ENCODE measurements at regions not wholly inside any gene's neighbourhood (a gene's known extent, or its start where the extent isn't known, plus 50 kb on each side); places are given as distances from the start of the nearest gene placed in this dataset.
A peak's percentile ranks its signal among the peaks of the same experiment; 100 is the strongest.

GRCh38 chr10:71040846-71041605 lies 152.7 kb upstream of the PCBD1 start:
- H3K9ac ChIP-seq (ENCODE audit: low read length in 5 of 5), result no peak overlapping the region
- no peak overlapping the region for H3K27ac ChIP-seq (ENCODE audit: low read depth, low read length)

GRCh38 chr10:71042216-71042615 lies 153.9 kb upstream of the PCBD1 start:
- no peak overlapping the region for H3K4me3 ChIP-seq (ENCODE audit: low read depth in 1 of 5, low read length in 5 of 5)
- peaks cover 0 to 5% (median 0%) of the 10 kb centered on the region in 5 donors for H3K4me1 ChIP-seq (ENCODE audit: control insufficient read depth in 5 of 5, insufficient read depth in 5 of 5, low read length in 5 of 5)
- no peaks in the 10 kb centered on the region for H3K9me3 ChIP-seq (ENCODE audit: control insufficient read depth in 5 of 5, low read length in 5 of 5)
- H3K27ac ChIP-seq (ENCODE audit: low read depth, low read length), result no peak overlapping the region
- H3K27me3 ChIP-seq (ENCODE audit: control insufficient read depth in 5 of 5, insufficient read depth in 4 of 5, low read length in 5 of 5), result peaks cover 4 to 33% (median 19%) of the 10 kb centered on the region in 5 donors
- H3K9ac ChIP-seq (ENCODE audit: low read length in 5 of 5), result no peak overlapping the region
- H3K36me3 ChIP-seq (ENCODE audit: control insufficient read depth in 5 of 5, insufficient read depth in 5 of 5, low read length in 5 of 5), result no peaks in the 10 kb centered on the region

More at GRCh38 chr10:71040846-71041605, 152.7 kb upstream of the PCBD1 start:
- H3K36me3 ChIP-seq (ENCODE audit: control insufficient read depth in 5 of 5, insufficient read depth in 5 of 5, low read length in 5 of 5), result no peaks in the 10 kb centered on the region
- peaks cover 4 to 29% (median 15%) of the 10 kb centered on the region in 5 donors for H3K27me3 ChIP-seq (ENCODE audit: control insufficient read depth in 5 of 5, insufficient read depth in 4 of 5, low read length in 5 of 5)
- no peaks in the 10 kb centered on the region for H3K9me3 ChIP-seq (ENCODE audit: control insufficient read depth in 5 of 5, low read length in 5 of 5)
- H3K4me3 ChIP-seq (ENCODE audit: low read depth in 1 of 5, low read length in 5 of 5), result no peak overlapping the region
- peaks cover 0 to 5% (median 0%) of the 10 kb centered on the region in 5 donors for H3K4me1 ChIP-seq (ENCODE audit: control insufficient read depth in 5 of 5, insufficient read depth in 5 of 5, low read length in 5 of 5)

GRCh38 chr10:71042699-71043098 lies 154.3 kb upstream of the PCBD1 start:
- Histone ChIP-seq H3K27ac (ENCODE audit: low read depth, low read length) (no peak overlapping the region), H3K4me3 (ENCODE audit: low read depth in 1 of 5, low read length in 5 of 5) (no peak overlapping the region), H3K27me3 (ENCODE audit: control insufficient read depth in 5 of 5, insufficient read depth in 4 of 5, low read length in 5 of 5) (peaks cover 4 to 33% (median 19%) of the 10 kb centered on the region in 5 donors), H3K9me3 (ENCODE audit: control insufficient read depth in 5 of 5, low read length in 5 of 5) (no peaks in the 10 kb centered on the region), H3K9ac (ENCODE audit: low read length in 5 of 5) (no peak overlapping the region), H3K4me1 (ENCODE audit: control insufficient read depth in 5 of 5, insufficient read depth in 5 of 5, low read length in 5 of 5) (peaks cover 0 to 5% (median 0%) of the 10 kb centered on the region in 5 donors), H3K36me3 (ENCODE audit: control insufficient read depth in 5 of 5, insufficient read depth in 5 of 5, low read length in 5 of 5) (no peaks in the 10 kb centered on the region)

GRCh38 chr10:71043858-71044257 lies 155.5 kb upstream of the PCBD1 start:
- Histone ChIP-seq H3K36me3 (ENCODE audit: control insufficient read depth in 5 of 5, insufficient read depth in 5 of 5, low read length in 5 of 5) (no peaks in the 10 kb centered on the region), H3K27ac (ENCODE audit: low read depth, low read length) (no peak overlapping the region), H3K9ac (ENCODE audit: low read length in 5 of 5) (no peak overlapping the region), H3K9me3 (ENCODE audit: control insufficient read depth in 5 of 5, low read length in 5 of 5) (no peaks in the 10 kb centered on the region), H3K4me1 (ENCODE audit: control insufficient read depth in 5 of 5, insufficient read depth in 5 of 5, low read length in 5 of 5) (peaks cover 0 to 5% (median 0%) of the 10 kb centered on the region in 5 donors), H3K4me3 (ENCODE audit: low read depth in 1 of 5, low read length in 5 of 5) (no peak overlapping the region), H3K27me3 (ENCODE audit: control insufficient read depth in 5 of 5, insufficient read depth in 4 of 5, low read length in 5 of 5) (peaks cover 4 to 35% (median 20%) of the 10 kb centered on the region in 5 donors)

GRCh38 chr10:71044720-71045119 lies 156.4 kb upstream of the PCBD1 start:
- no peaks in the 10 kb centered on the region for H3K36me3 ChIP-seq (ENCODE audit: control insufficient read depth in 5 of 5, insufficient read depth in 5 of 5, low read length in 5 of 5)
- no peak overlapping the region for H3K27ac ChIP-seq (ENCODE audit: low read depth, low read length)
- peaks cover 0 to 10% (median 8%) of the 10 kb centered on the region in 5 donors for H3K4me1 ChIP-seq (ENCODE audit: control insufficient read depth in 5 of 5, insufficient read depth in 5 of 5, low read length in 5 of 5)
- H3K9me3 ChIP-seq (ENCODE audit: control insufficient read depth in 5 of 5, low read length in 5 of 5), result no peaks in the 10 kb centered on the region
- peaks cover 4 to 37% (median 25%) of the 10 kb centered on the region in 5 donors for H3K27me3 ChIP-seq (ENCODE audit: control insufficient read depth in 5 of 5, insufficient read depth in 4 of 5, low read length in 5 of 5)
- no peak overlapping the region for H3K4me3 ChIP-seq (ENCODE audit: low read depth in 1 of 5, low read length in 5 of 5)
- H3K9ac ChIP-seq (ENCODE audit: low read length in 5 of 5), result no peak overlapping the region

- Histone ChIP-seq H3K4me1 (ENCODE audit: control insufficient read depth in 5 of 5, insufficient read depth in 5 of 5, low read length in 5 of 5) (peaks cover 0 to 10% (median 8%) of the 10 kb centered on the region in 5 donors), H3K4me3 (ENCODE audit: low read depth in 1 of 5, low read length in 5 of 5) (no peak overlapping the region), H3K9me3 (ENCODE audit: control insufficient read depth in 5 of 5, low read length in 5 of 5) (no peaks in the 10 kb centered on the region), H3K36me3 (ENCODE audit: control insufficient read depth in 5 of 5, insufficient read depth in 5 of 5, low read length in 5 of 5) (no peaks in the 10 kb centered on the region), H3K9ac (ENCODE audit: low read length in 5 of 5) (no peak overlapping the region), H3K27ac (ENCODE audit: low read depth, low read length) (no peak overlapping the region), H3K27me3 (ENCODE audit: control insufficient read depth in 5 of 5, insufficient read depth in 4 of 5, low read length in 5 of 5) (peaks cover 4 to 40% (median 23%) of the 10 kb centered on the region in 5 donors)
Measured at GRCh38 chr10:71045204-71045809, 156.9 kb upstream of the PCBD1 start.

GRCh38 chr10:71045936-71046335 lies 157.6 kb upstream of the PCBD1 start:
- Histone ChIP-seq H3K9ac (ENCODE audit: low read length in 5 of 5) (peak overlapping the region in 1 of 5 donors; percentile 51), H3K27ac (ENCODE audit: low read depth, low read length) (no peak overlapping the region), H3K9me3 (ENCODE audit: control insufficient read depth in 5 of 5, low read length in 5 of 5) (no peaks in the 10 kb centered on the region), H3K27me3 (ENCODE audit: control insufficient read depth in 5 of 5, insufficient read depth in 4 of 5, low read length in 5 of 5) (peaks cover 4 to 40% (median 21%) of the 10 kb centered on the region in 5 donors), H3K36me3 (ENCODE audit: control insufficient read depth in 5 of 5, insufficient read depth in 5 of 5, low read length in 5 of 5) (no peaks in the 10 kb centered on the region), H3K4me3 (ENCODE audit: low read depth in 1 of 5, low read length in 5 of 5) (no peak overlapping the region), H3K4me1 (ENCODE audit: control insufficient read depth in 5 of 5, insufficient read depth in 5 of 5, low read length in 5 of 5) (peaks cover 0 to 10% (median 8%) of the 10 kb centered on the region in 5 donors)

- no peak overlapping the region for H3K4me3 ChIP-seq (ENCODE audit: low read depth in 1 of 5, low read length in 5 of 5)
Measured at GRCh38 chr10:71046747-71047146, 158.4 kb upstream of the PCBD1 start.

GRCh38 chr10:71048971-71049615 lies 160.7 kb upstream of the PCBD1 start:
- H3K27me3 ChIP-seq (ENCODE audit: control insufficient read depth in 5 of 5, insufficient read depth in 4 of 5, low read length in 5 of 5), result peaks cover 0 to 47% (median 38%) of the 10 kb centered on the region in 5 donors
- H3K27ac ChIP-seq (ENCODE audit: low read depth, low read length), result no peak overlapping the region

More at GRCh38 chr10:71046747-71047146, 158.4 kb upstream of the PCBD1 start:
- Histone ChIP-seq H3K27ac (ENCODE audit: low read depth, low read length) (no peak overlapping the region), H3K27me3 (ENCODE audit: control insufficient read depth in 5 of 5, insufficient read depth in 4 of 5, low read length in 5 of 5) (peaks cover 4 to 40% (median 28%) of the 10 kb centered on the region in 5 donors), H3K36me3 (ENCODE audit: control insufficient read depth in 5 of 5, insufficient read depth in 5 of 5, low read length in 5 of 5) (no peaks in the 10 kb centered on the region), H3K9me3 (ENCODE audit: control insufficient read depth in 5 of 5, low read length in 5 of 5) (no peaks in the 10 kb centered on the region), H3K4me1 (ENCODE audit: control insufficient read depth in 5 of 5, insufficient read depth in 5 of 5, low read length in 5 of 5) (peaks cover 0 to 10% (median 8%) of the 10 kb centered on the region in 5 donors), H3K9ac (ENCODE audit: low read length in 5 of 5) (no peak overlapping the region)

More at GRCh38 chr10:71048971-71049615, 160.7 kb upstream of the PCBD1 start:
- H3K4me3 ChIP-seq (ENCODE audit: low read depth in 1 of 5, low read length in 5 of 5), result no peak overlapping the region
- no peaks in the 10 kb centered on the region for H3K9me3 ChIP-seq (ENCODE audit: control insufficient read depth in 5 of 5, low read length in 5 of 5)
- H3K9ac ChIP-seq (ENCODE audit: low read length in 5 of 5), result no peak overlapping the region
- peaks cover 0 to 10% (median 8%) of the 10 kb centered on the region in 5 donors for H3K4me1 ChIP-seq (ENCODE audit: control insufficient read depth in 5 of 5, insufficient read depth in 5 of 5, low read length in 5 of 5)
- H3K36me3 ChIP-seq (ENCODE audit: control insufficient read depth in 5 of 5, insufficient read depth in 5 of 5, low read length in 5 of 5), result no peaks in the 10 kb centered on the region
